ENCODE measurements at regions not wholly inside any gene's neighbourhood (a gene's known extent, or its start where the extent isn't known, plus 50 kb on each side); places are given as distances from the start of the nearest gene placed in this dataset.
A peak's percentile ranks its signal among the peaks of the same experiment; 100 is the strongest.

- H2AFZ ChIP-seq (ENCODE audit: control insufficient read depth, low read depth, low read length): no peak overlapping the region
- H4K20me1 ChIP-seq (ENCODE audit: control insufficient read depth, insufficient read depth): no peaks in the 10 kb centered on the region
- H3K9ac ChIP-seq (ENCODE audit: control insufficient read depth, insufficient read depth, low read length): no peak overlapping the region
- SMC1A ChIA-PET (ENCODE audit: uncharacterized antibody, unreplicated experiment): interaction anchor here (0.6 to 2.9 kb wide), 5 partner anchors 13 to 59 kb away, joined by 3 to 13 read pairs (median 3); no protein-coding TSS in a partner anchor
- intact Hi-C loops (cut with micrococcal nuclease; ENCODE audit: unreplicated experiment) (no loop called here), in situ Hi-C loops (cut with MboI) (no loop called here)
- CTCF ChIA-PET: no interaction called here
- TF ChIP-seq JUND (IDR thresholded peaks at IDR 0.05; ENCODE audit: low read depth, low read length) (no peak), RAD21 (IDR thresholded peaks at IDR 0.05; ENCODE audit: insufficient read depth, low read depth, low read length) (peak; percentile 30), PRDM15 (CRISPR knock-in tag; IDR thresholded peaks at IDR 0.05) (no peak), TBL1XR1 (IDR thresholded peaks at IDR 0.05; ENCODE audit: low read depth, low read length) (no peak)
- no peaks in the 10 kb centered on the region for H3K4me1 ChIP-seq (ENCODE audit: control insufficient read depth, insufficient read depth, low read length)
- no peak overlapping the region for H3K4me2 ChIP-seq (ENCODE audit: control insufficient read depth, insufficient read depth)
- no peaks in the 10 kb centered on the region for H3K9me3 ChIP-seq (replicated peaks; ENCODE audit: control insufficient read depth, insufficient read depth, low read length)
- H3K79me2 ChIP-seq (ENCODE audit: control insufficient read depth, insufficient read depth, low read length): no peaks in the 10 kb centered on the region
- no peaks in the 10 kb centered on the region for H3K27me3 ChIP-seq (replicated peaks in 1 of 2; ENCODE audit: control insufficient read depth in 2 of 2, insufficient read depth in 2 of 2, low read length in 1 of 2)
- FAIRE-seq: no peak
- H3K4me3 ChIP-seq: no peak overlapping the region
- WGBS (ENCODE audit: insufficient coverage, insufficient replicate concordance, low lambda C conversion rate, missing lambda C conversion rate): 40% methylated on average over 3 of the region's 3 CpGs
- no TSS peak for BruUV-seq (replicated peaks)
- ATAC-seq: no peak
- RAD21 ChIA-PET (ENCODE audit: unreplicated experiment): no interaction called here
- POLR2A ChIA-PET: no interaction called here
- no peaks in the 10 kb centered on the region for H3K36me3 ChIP-seq (ENCODE audit: control insufficient read depth in 2 of 2, insufficient read depth in 2 of 2, low read length in 1 of 2)
- no peak for DNase-seq (ENCODE audit: low read depth, low spot score)
- no peak overlapping the region for H3K27ac ChIP-seq (ENCODE audit: control insufficient read depth, insufficient read depth)
These were observed 134.1 kb upstream of the SP4 start for GRCh38 chr7:21293771-21294170.

- in situ Hi-C loops (cut with MboI): no loop called here
- DNase-seq (ENCODE audit: low read depth, low spot score): no peak
- Histone ChIP-seq H3K27me3 (replicated peaks in 1 of 2; ENCODE audit: control insufficient read depth in 2 of 2, insufficient read depth in 2 of 2, low read length in 1 of 2) (no peaks in the 10 kb centered on the region), H3K4me1 (ENCODE audit: control insufficient read depth, insufficient read depth, low read length) (no peaks in the 10 kb centered on the region), H3K4me2 (ENCODE audit: control insufficient read depth, insufficient read depth) (no peak overlapping the region), H3K9me3 (replicated peaks; ENCODE audit: control insufficient read depth, insufficient read depth, low read length) (no peaks in the 10 kb centered on the region; the same call in 2 of the 3 replicates), H3K9ac (ENCODE audit: control insufficient read depth, insufficient read depth, low read length) (no peak overlapping the region), H3K27ac (ENCODE audit: control insufficient read depth, insufficient read depth) (no peak overlapping the region), H3K36me3 (ENCODE audit: control insufficient read depth in 2 of 2, insufficient read depth in 2 of 2, low read length in 1 of 2) (no peaks in the 10 kb centered on the region), H3K79me2 (ENCODE audit: control insufficient read depth, insufficient read depth, low read length) (no peaks in the 10 kb centered on the region), H3K4me3 (no peak overlapping the region), H4K20me1 (ENCODE audit: control insufficient read depth, insufficient read depth) (no peaks in the 10 kb centered on the region), H2AFZ (ENCODE audit: control insufficient read depth, low read depth, low read length) (no peak overlapping the region)
- WGBS (ENCODE audit: insufficient coverage, insufficient replicate concordance, low lambda C conversion rate, missing lambda C conversion rate): 68% methylated on average over 5 of the region's 5 CpGs
- no peak for FAIRE-seq
- ChIA-PET CTCF (no interaction called here), POLR2A (no interaction called here), RAD21 (ENCODE audit: unreplicated experiment) (no interaction called here), SMC1A (ENCODE audit: uncharacterized antibody, unreplicated experiment) (no interaction called here)
- no peak for TF ChIP-seq CHD1 (IDR thresholded peaks at IDR 0.05; ENCODE audit: low read depth, low read length)
- no peak for TF ChIP-seq SPI1 (IDR thresholded peaks at IDR 0.05; ENCODE audit: borderline replicate concordance, insufficient read depth, low read depth, low read length)
- no peak for TF ChIP-seq SIN3A (IDR thresholded peaks at IDR 0.05; ENCODE audit: low read depth, low read length)
- TF ChIP-seq SRF (IDR thresholded peaks at IDR 0.05; ENCODE audit: low read depth in 2 of 2, low read length in 2 of 2): no peak
- TF ChIP-seq USF2 (IDR thresholded peaks at IDR 0.05; ENCODE audit: borderline replicate concordance, low read depth, low read length): no peak
- no peak for TF ChIP-seq NFYB (IDR thresholded peaks at IDR 0.05; ENCODE audit: insufficient read depth, low read depth, low read length)
- intact Hi-C loops (cut with micrococcal nuclease; ENCODE audit: unreplicated experiment): loop anchor here (5.0 kb wide), 1 partner anchor 128 kb away; the partner anchor contains the start of gene SP4
- no peak for ATAC-seq
- BruUV-seq (replicated peaks): no TSS peak
These were observed 128.1 kb upstream of the SP4 start for GRCh38 chr7:21299766-21300165.
